ENCODE measurements at regions not wholly inside any gene's neighbourhood (a gene's known extent, or its start where the extent isn't known, plus 50 kb on each side); places are given as distances from the start of the nearest gene placed in this dataset.

GRCh38 chr5:145544401-145544800 is 290.7 kb downstream of the PRELID2 start:
- no peak overlapping the region for H3K4me3 ChIP-seq (ENCODE audit: low read depth, low read length)
- no peak for DNase-seq (ENCODE audit: low read depth)
- no peak for TF ChIP-seq CTCF (IDR thresholded peaks at IDR 0.05; ENCODE audit: insufficient read depth, low read depth, low read length, missing control alignments)

- no peak for DNase-seq (ENCODE audit: low read depth)
- H3K4me3 ChIP-seq (ENCODE audit: low read depth, low read length): no peak overlapping the region
- no peak for TF ChIP-seq CTCF (IDR thresholded peaks at IDR 0.05; ENCODE audit: insufficient read depth, low read depth, low read length, missing control alignments)
Measured at GRCh38 chr5:145543968-145544367, 291.2 kb downstream of the PRELID2 start.

GRCh38 chr5:145540375-145540774 is 294.8 kb downstream of the PRELID2 start:
- no peak for DNase-seq (ENCODE audit: low read depth)
- TF ChIP-seq CTCF (IDR thresholded peaks at IDR 0.05; ENCODE audit: insufficient read depth, low read depth, low read length, missing control alignments): no peak
- no peak overlapping the region for H3K4me3 ChIP-seq (ENCODE audit: low read depth, low read length)

GRCh38 chr5:145539201-145539600 is 295.9 kb downstream of the PRELID2 start:
- no peak for TF ChIP-seq CTCF (IDR thresholded peaks at IDR 0.05; ENCODE audit: insufficient read depth, low read depth, low read length, missing control alignments)
- no peak for DNase-seq (ENCODE audit: low read depth)
- H3K4me3 ChIP-seq (ENCODE audit: low read depth, low read length): no peak overlapping the region

GRCh38 chr5:145536133-145536532 is 299.0 kb downstream of the PRELID2 start:
- H3K4me3 ChIP-seq (ENCODE audit: low read depth, low read length): no peak overlapping the region
- DNase-seq (ENCODE audit: low read depth): no peak
- TF ChIP-seq CTCF (IDR thresholded peaks at IDR 0.05; ENCODE audit: insufficient read depth, low read depth, low read length, missing control alignments): no peak

- TF ChIP-seq CTCF (IDR thresholded peaks at IDR 0.05; ENCODE audit: insufficient read depth, low read depth, low read length, missing control alignments): no peak
- DNase-seq (ENCODE audit: low read depth): no peak
- no peak overlapping the region for H3K4me3 ChIP-seq (ENCODE audit: low read depth, low read length)
Measured at GRCh38 chr5:145531038-145531734, 304.0 kb downstream of the PRELID2 start.

- TF ChIP-seq CTCF (IDR thresholded peaks at IDR 0.05; ENCODE audit: insufficient read depth, low read depth, low read length, missing control alignments): no peak
- DNase-seq (ENCODE audit: low read depth): no peak
- no peak overlapping the region for H3K4me3 ChIP-seq (ENCODE audit: low read depth, low read length)
Measured at GRCh38 chr5:145521523-145521922, 313.6 kb downstream of the PRELID2 start.
